ENCODE measurements at regions not wholly inside any gene's neighbourhood (a gene's known extent, or its start where the extent isn't known, plus 50 kb on each side); places are given as distances from the start of the nearest gene placed in this dataset.

DNA sequence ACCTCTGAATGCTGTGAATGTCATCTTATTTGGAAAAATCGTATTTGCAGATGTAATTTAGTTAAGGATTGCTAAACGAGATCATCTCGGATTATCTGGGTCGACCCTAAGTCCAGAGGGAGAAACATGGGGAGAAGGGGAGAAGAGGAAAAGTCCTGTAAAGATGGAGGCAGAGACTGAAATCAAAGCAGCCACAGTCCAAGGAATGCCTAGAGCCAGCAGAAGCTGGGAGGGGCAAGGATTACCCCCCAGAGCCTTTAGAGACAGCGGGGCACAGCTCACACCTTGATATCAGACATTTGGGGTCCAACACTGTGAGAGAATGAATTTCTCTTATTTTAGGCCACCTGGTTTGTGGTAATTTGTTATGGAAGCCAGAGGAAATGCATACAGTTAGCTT lies 104.9 kb upstream of the YPEL5 start:
- TF ChIP-seq, protein P1, sequence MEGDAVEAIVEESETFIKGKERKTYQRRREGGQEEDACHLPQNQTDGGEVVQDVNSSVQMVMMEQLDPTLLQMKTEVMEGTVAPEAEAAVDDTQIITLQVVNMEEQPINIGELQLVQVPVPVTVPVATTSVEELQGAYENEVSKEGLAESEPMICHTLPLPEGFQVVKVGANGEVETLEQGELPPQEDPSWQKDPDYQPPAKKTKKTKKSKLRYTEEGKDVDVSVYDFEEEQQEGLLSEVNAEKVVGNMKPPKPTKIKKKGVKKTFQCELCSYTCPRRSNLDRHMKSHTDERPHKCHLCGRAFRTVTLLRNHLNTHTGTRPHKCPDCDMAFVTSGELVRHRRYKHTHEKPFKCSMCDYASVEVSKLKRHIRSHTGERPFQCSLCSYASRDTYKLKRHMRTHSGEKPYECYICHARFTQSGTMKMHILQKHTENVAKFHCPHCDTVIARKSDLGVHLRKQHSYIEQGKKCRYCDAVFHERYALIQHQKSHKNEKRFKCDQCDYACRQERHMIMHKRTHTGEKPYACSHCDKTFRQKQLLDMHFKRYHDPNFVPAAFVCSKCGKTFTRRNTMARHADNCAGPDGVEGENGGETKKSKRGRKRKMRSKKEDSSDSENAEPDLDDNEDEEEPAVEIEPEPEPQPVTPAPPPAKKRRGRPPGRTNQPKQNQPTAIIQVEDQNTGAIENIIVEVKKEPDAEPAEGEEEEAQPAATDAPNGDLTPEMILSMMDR (IDR thresholded peaks at IDR 0.05 in 4 of 5, conservative IDR thresholded peaks at IDR 0.05 in 1 of 5) = no peak
- no peak for TF ChIP-seq POLR2A (IDR thresholded peaks at IDR 0.05)
